Kidney epithelial cell (primary cell): ENCODE measurements at regions not wholly inside any gene's neighbourhood (a gene's known extent, or its start where the extent isn't known, plus 50 kb on each side); places are given as distances from the start of the nearest gene placed in this dataset.

Experiments
- DNase-seq: peaks from one replicate; pipeline ENCODE4 v3.0.0-alpha.2; 2010; ENCODE audit warnings: low read depth
- H3K27me3 ChIP-seq: 2 replicates; pipeline ENCODE4 v1.6.0; 2011; ENCODE audit warnings: low read length; ENCODE audit not compliant: control insufficient read depth, insufficient read depth
- H3K36me3 ChIP-seq: 2 replicates; pipeline ENCODE4 v1.5.1; 2011; ENCODE audit warnings: low read length; ENCODE audit not compliant: control insufficient read depth, insufficient read depth
- H3K4me3 ChIP-seq: 2 replicates; pipeline ENCODE4 v1.5.1; 2011; ENCODE audit warnings: low read depth, mild to moderate bottlenecking, control low read depth, low read length
- CTCF ChIP-seq: IDR thresholded peaks from 2 replicates; pipeline ENCODE4 v1.5.1; 2011; ENCODE audit warnings: mild to moderate bottlenecking, moderate library complexity, low read length, control low read depth, inconsistent platforms; ENCODE audit not compliant: insufficient read depth, poor library complexity, severe bottlenecking

DNA sequence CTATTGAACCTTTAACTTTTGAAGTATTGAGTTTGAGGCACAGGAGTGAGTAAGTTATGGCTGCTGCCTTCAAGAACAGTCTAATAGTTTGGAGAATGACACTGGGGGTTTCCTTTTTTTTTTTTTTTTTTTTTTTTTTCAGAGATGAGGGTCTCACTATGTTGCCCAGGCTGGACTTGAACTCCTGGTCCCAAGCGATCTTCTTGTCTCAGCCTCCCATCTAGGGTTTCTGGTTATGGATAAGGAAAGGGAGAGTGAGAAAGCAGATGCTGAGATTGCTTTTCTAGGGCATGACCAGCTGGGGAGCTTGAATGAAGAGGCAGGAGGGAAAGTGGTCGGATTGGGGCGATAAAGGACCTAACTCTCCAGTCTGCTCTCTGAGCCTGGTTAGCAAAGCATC is 59.9 kb upstream of the BTRC start:
- peaks cover 65% of the 10 kb centered on the region for H3K27me3 ChIP-seq
- no peak for DNase-seq
- H3K4me3 ChIP-seq = no peak overlapping the region
- no peak for TF ChIP-seq CTCF
- no peaks in the 10 kb centered on the region for H3K36me3 ChIP-seq

DNA sequence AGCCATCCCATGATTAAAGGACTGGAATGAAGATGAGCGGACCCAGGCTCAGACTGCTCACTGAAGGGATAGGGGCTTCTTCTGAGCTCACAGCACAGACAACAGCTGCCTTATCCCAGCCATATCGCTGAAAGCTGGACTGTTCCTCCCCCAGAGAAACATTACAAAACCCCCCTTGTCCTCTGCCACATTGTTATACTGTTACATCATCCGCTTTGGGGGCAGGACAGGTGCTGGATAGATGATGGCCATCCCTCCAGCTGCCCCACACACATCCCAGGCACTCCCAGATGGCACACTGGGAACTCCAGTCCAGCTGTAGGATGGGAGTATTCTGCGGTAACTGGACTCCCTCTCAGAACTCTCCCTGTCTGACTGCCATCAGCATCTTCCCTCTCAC is 58.7 kb upstream of the BTRC start:
- DNase-seq = no peak
- H3K4me3 ChIP-seq = no peak overlapping the region
- no peaks in the 10 kb centered on the region for H3K36me3 ChIP-seq
- TF ChIP-seq CTCF = no peak
- peaks cover 68% of the 10 kb centered on the region for H3K27me3 ChIP-seq

DNA sequence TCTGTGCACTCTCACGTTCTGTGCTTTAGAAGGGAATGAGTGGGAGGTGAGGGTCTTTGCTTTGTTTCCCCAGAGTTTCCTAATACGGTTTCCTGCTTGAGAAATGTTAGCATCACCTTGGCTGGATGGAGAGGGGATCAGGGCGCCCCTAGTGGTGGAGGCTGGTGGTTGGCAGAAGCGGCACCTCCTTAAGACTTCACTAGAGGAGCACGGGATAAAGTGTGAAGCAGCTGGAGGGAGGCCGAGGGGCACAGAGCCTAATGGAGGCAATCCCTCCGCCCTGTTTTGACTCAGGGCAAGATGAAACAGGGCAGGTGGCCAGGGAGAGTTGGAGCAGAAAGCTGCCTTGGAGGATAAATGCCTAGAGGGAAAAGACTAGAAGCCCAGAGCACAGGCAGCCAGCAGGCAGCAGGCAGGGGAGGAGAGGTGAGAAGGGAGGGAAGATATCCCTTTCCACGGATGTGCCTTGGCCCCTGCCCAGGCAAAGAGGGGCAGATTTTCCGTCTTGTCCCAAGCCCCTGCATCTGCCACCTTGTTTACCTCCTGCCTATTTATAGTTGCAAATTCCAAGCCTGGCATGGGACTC is 56.0 kb upstream of the BTRC start:
- Histone ChIP-seq H3K27me3 (peaks cover 51% of the 10 kb centered on the region), H3K36me3 (no peaks in the 10 kb centered on the region), H3K4me3 (no peak overlapping the region)
- peak; percentile 95 for TF ChIP-seq CTCF
- DNase-seq = no peak

GRCh38 chr10:101299211-101299610 is 54.8 kb upstream of the BTRC start:
- TF ChIP-seq CTCF = no peak
- Histone ChIP-seq H3K4me3 (no peak overlapping the region), H3K36me3 (no peaks in the 10 kb centered on the region), H3K27me3 (peaks cover 56% of the 10 kb centered on the region)
- no peak for DNase-seq

DNA sequence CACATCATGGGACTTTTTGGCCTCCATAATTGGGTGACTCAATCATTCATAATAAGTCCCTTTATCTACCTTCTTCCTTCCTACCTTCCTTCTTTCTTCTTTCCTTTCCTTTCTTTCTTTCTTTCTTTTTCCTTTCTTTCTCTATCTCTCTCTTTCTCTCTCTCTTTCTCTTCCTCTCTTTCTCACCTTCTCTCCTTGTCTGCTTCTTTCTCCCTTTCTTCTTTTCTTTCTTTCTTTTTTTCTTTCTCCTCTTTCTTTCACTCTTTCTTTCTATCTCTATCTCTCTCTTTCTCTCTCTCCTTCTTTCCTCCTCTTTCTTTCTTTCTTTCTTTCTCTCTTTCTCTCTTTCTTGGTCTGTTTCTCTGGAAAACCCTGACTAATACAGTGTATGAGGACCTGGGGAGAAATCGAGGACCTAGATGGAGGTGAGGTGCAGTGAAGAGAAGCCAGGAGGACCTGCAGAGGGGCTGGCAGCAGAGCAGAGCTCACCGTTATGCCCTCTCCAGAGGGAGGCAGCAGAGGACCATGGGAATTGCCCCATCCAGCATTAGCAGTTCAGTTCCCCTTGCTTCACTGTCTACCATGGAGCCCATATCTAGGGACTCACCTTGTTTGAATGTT is 52.7 kb upstream of the BTRC start:
- no peak for DNase-seq
- H3K27me3 ChIP-seq = peaks cover 59% of the 10 kb centered on the region
- peak; percentile 56 for TF ChIP-seq CTCF

GRCh38 chr10:101303087-101303703 is 50.8 kb upstream of the BTRC start:
- no peak for DNase-seq
- TF ChIP-seq CTCF = no peak
- H3K27me3 ChIP-seq = peaks cover 63% of the 10 kb centered on the region

More for the DNA sequence above, 52.7 kb upstream of the BTRC start:
- no peak overlapping the region for H3K4me3 ChIP-seq
- H3K36me3 ChIP-seq = no peaks in the 10 kb centered on the region

More at GRCh38 chr10:101303087-101303703, 50.8 kb upstream of the BTRC start:
- H3K36me3 ChIP-seq = no peaks in the 10 kb centered on the region
- H3K4me3 ChIP-seq = no peak overlapping the region
